GM12878 (cell line): ENCODE measurements at regions not wholly inside any gene's neighbourhood (a gene's known extent, or its start where the extent isn't known, plus 50 kb on each side); places are given as distances from the start of the nearest gene placed in this dataset.

Experiments used
- ATAC-seq: fragments of 200-7000 bp; cut with Tn5 transposase; 3 replicates; pipeline ENCODE4 v1.9.1; 2020; ENCODE audit warnings: mild to moderate bottlenecking, moderate library complexity
- BruUV-seq: library from RNA; stranded (reverse); fragments of 400-500 nt; replicated peaks from 2 replicates; lab custom pipeline; 2021; lab: Mats Ljungman, UMichigan
- CTCF ChIA-PET: fragments of 300-600 bp; sonication (Branson Sonifier 250); formaldehyde crosslinking; extraction: SDS; loops from one replicate; lab custom pipeline; 2021; ENCODE audit warnings: inconsistent platforms; lab: Yijun Ruan, JAX
- POLR2A ChIA-PET: fragments of 350-600 bp; formaldehyde crosslinking; extraction: SDS; loops from one replicate; lab custom pipeline; 2021; ENCODE audit warnings: inconsistent platforms; lab: Charles Lee
- RAD21 ChIA-PET: fragments of 300-600 bp; sonication (Branson Sonifier 250); formaldehyde crosslinking; loops from one replicate; lab custom pipeline; 2023; ENCODE audit warnings: antibody characterized with exemption; ENCODE audit not compliant: unreplicated experiment; lab: Charles Lee
- SMC1A ChIA-PET: fragments of 300-600 bp; sonication (Branson Sonifier 250); formaldehyde crosslinking; loops from one replicate; lab custom pipeline; 2023; ENCODE audit not compliant: unreplicated experiment, uncharacterized antibody; lab: Charles Lee
- DNase-seq: peaks from one replicate; pipeline ENCODE4 v3.0.0-alpha.2; 2011; ENCODE audit warnings: low read depth, low spot score
- FAIRE-seq: peaks from 3 replicates; lab custom pipeline; 2011; peaks lifted over from hg19 to GRCh38; lab: Jason Lieb, UNC
- H2AFZ ChIP-seq: 2 replicates; pipeline ENCODE4 v1.6.0; 2011; ENCODE audit warnings: low read depth, low read length, control low read depth; ENCODE audit not compliant: control insufficient read depth
- H3K27ac ChIP-seq: 2 replicates; pipeline ENCODE4 v1.5.1; 2011; ENCODE audit warnings: control low read depth; ENCODE audit not compliant: control insufficient read depth, insufficient read depth
- H3K27me3 ChIP-seq, 2 experiments: replicated peaks in 1 of 2; 2 replicates each; pipeline versions ENCODE4 v1.6.0 to v1.6.1; 2011; ENCODE audit warnings: low read length in 1 of 2; ENCODE audit not compliant: control insufficient read depth in 2 of 2, insufficient read depth in 2 of 2
- H3K36me3 ChIP-seq, 2 experiments: 2 replicates each; pipeline ENCODE4 v1.5.1; 2011; ENCODE audit warnings: low read length in 1 of 2; ENCODE audit not compliant: control insufficient read depth in 2 of 2, insufficient read depth in 2 of 2
- H3K4me1 ChIP-seq: 2 replicates; pipeline ENCODE4 v1.6.1; 2011; ENCODE audit warnings: mild to moderate bottlenecking, low read length, moderate library complexity, mixed read lengths; ENCODE audit not compliant: control insufficient read depth, insufficient read depth
- H3K4me2 ChIP-seq: 2 replicates; pipeline ENCODE4 v1.6.0; 2011; ENCODE audit warnings: control low read depth; ENCODE audit not compliant: control insufficient read depth, insufficient read depth
- H3K4me3 ChIP-seq: fragments of 200-600 bp; sonication (generic); 2 replicates; pipeline ENCODE4 v1.5.1; 2016
- H3K79me2 ChIP-seq: 2 replicates; pipeline ENCODE4 v1.6.0; 2011; ENCODE audit warnings: low read length; ENCODE audit not compliant: control insufficient read depth, insufficient read depth
- H3K9ac ChIP-seq: 2 replicates; pipeline ENCODE4 v1.8.0; 2011; ENCODE audit warnings: low read length, control low read depth, mixed read lengths; ENCODE audit not compliant: control insufficient read depth, insufficient read depth
- H3K9me3 ChIP-seq: replicated peaks from 3 replicates; pipeline ENCODE4 v1.5.1; 2011; ENCODE audit warnings: mild to moderate bottlenecking, low read length; ENCODE audit not compliant: control insufficient read depth, insufficient read depth
- H4K20me1 ChIP-seq: 2 replicates; pipeline ENCODE4 v1.6.0; 2011; ENCODE audit not compliant: control insufficient read depth, insufficient read depth
- ATF2 ChIP-seq: IDR thresholded peaks from 2 replicates; pipeline ENCODE4 v1.6.1; 2012; ENCODE audit warnings: low read length, inconsistent platforms
- BMI1 ChIP-seq: fragments of 450-650 bp; IDR thresholded peaks from 2 replicates; pipeline ENCODE4 v1.6.1; 2016; ENCODE audit warnings: mild to moderate bottlenecking, moderate library complexity, borderline replicate concordance
- CEBPB ChIP-seq, 2 experiments: fragments of 150-350 bp in 1 of 2; IDR thresholded peaks; 2 replicates each; pipeline ENCODE4 v1.6.1; 2012 to 2014; ENCODE audit warnings: low read depth in 2 of 2, low read length in 2 of 2, borderline replicate concordance in 1 of 2, inconsistent platforms in 1 of 2
- CHD2 ChIP-seq: IDR thresholded peaks from 2 replicates; pipeline ENCODE4 v1.6.1; 2011; ENCODE audit warnings: low read depth, low read length, improper control_type of control experiment, borderline replicate concordance
- IRF3 ChIP-seq: fragments of 450-650 bp; IDR thresholded peaks from 2 replicates; pipeline ENCODE4 v1.6.1; 2014; ENCODE audit warnings: mild to moderate bottlenecking
- MXI1 ChIP-seq: fragments of 150-350 bp; IDR thresholded peaks from 2 replicates; pipeline ENCODE4 v1.6.1; 2011; ENCODE audit warnings: low read depth, mild to moderate bottlenecking, inconsistent platforms, low read length, improper control_type of control experiment
- NFXL1 ChIP-seq: fragments of 450-650 bp; IDR thresholded peaks from 2 replicates; pipeline ENCODE4 v1.6.1; 2017; ENCODE audit warnings: antibody characterized with exemption, mild to moderate bottlenecking, borderline replicate concordance
- NFYA ChIP-seq: IDR thresholded peaks from 2 replicates; pipeline ENCODE4 v1.6.1; 2011; ENCODE audit warnings: low read depth, mild to moderate bottlenecking, low read length, improper control_type of control experiment, borderline replicate concordance
- RB1 ChIP-seq: fragments of 450-650 bp; formaldehyde crosslinking; IDR thresholded peaks from 2 replicates; pipeline ENCODE4 v1.6.1; 2017; ENCODE audit warnings: mild to moderate bottlenecking, borderline replicate concordance
- RUNX3 ChIP-seq: IDR thresholded peaks from 2 replicates; pipeline ENCODE4 v1.6.1; 2012; ENCODE audit warnings: low read length, inconsistent platforms
- SPI1 ChIP-seq: IDR thresholded peaks from 2 replicates; pipeline ENCODE4 v1.6.1; 2011; ENCODE audit warnings: low read depth, mild to moderate bottlenecking, low read length, moderate library complexity, borderline replicate concordance; ENCODE audit not compliant: insufficient read depth
- SREBF2 ChIP-seq: IDR thresholded peaks from 2 replicates; pipeline ENCODE4 v1.6.1; 2012; ENCODE audit warnings: mild to moderate bottlenecking, low read length
- ZBTB4 ChIP-seq: fragments of 450-650 bp; formaldehyde crosslinking; IDR thresholded peaks from 2 replicates; pipeline ENCODE4 v1.4.0; 2022; ENCODE audit warnings: mild to moderate bottlenecking, moderate library complexity
- ZBTB40 ChIP-seq: fragments of 450-650 bp; IDR thresholded peaks from 2 replicates; pipeline ENCODE4 v1.6.1; 2016; ENCODE audit warnings: mild to moderate bottlenecking, moderate library complexity, borderline replicate concordance
- ZNF207 ChIP-seq: fragments of 450-650 bp; IDR thresholded peaks from 2 replicates; pipeline ENCODE4 v1.6.1; 2014; ENCODE audit warnings: antibody characterized with exemption, mild to moderate bottlenecking, borderline replicate concordance
- ZNF217 ChIP-seq: fragments of 450-650 bp; IDR thresholded peaks from 2 replicates; pipeline ENCODE4 v1.6.1; 2017; ENCODE audit warnings: antibody characterized with exemption, mild to moderate bottlenecking
- WGBS: methylation state at CpG from one replicate; pipeline ENCODE4 v1.1.6; 2016; ENCODE audit warnings: low lambda C conversion rate; ENCODE audit not compliant: insufficient replicate concordance, insufficient coverage; ENCODE audit errors: missing lambda C conversion rate; 5-methylcytosine and 5-hydroxymethylcytosine counted together
- in situ Hi-C: fragments of 300-500 bp; cut with MboI; formaldehyde crosslinking; loops from 9 replicates; pipeline ENCODE4 v1.14.3; 2018; ENCODE audit warnings: mixed read lengths
- intact Hi-C: fragments of 100-400 bp; cut with micrococcal nuclease; formaldehyde crosslinking; loops from one replicate; pipeline ENCODE4 v1.14.2; 2022; ENCODE audit not compliant: unreplicated experiment

GRCh38 chr1:213887842-213888241 is 99.9 kb upstream of the PROX1 start:
- Histone ChIP-seq H3K36me3 (no peaks in the 10 kb centered on the region), H3K9me3 (no peaks in the 10 kb centered on the region), H3K27me3 (peaks cover 0 to 2% of the 10 kb centered on the region in 2 experiments; a peak in 1 of 4 replicates), H3K9ac (no peak overlapping the region), H3K27ac (no peak overlapping the region), H3K4me3 (no peak overlapping the region), H3K4me1 (no peaks in the 10 kb centered on the region), H2AFZ (no peak overlapping the region), H4K20me1 (no peaks in the 10 kb centered on the region), H3K79me2 (no peaks in the 10 kb centered on the region), H3K4me2 (no peak overlapping the region)
- ChIA-PET POLR2A (no interaction called here), SMC1A (interaction anchor here (1.0 kb wide), 1 partner anchor 11 kb away, joined by 3 read pairs; no protein-coding TSS in a partner anchor), CTCF (no interaction called here), RAD21 (no interaction called here)
- intact Hi-C loops, result no loop called here
- WGBS, result 81% methylated on average over 1 of the region's 1 CpG
- DNase-seq (no peak), ATAC-seq (no peak), FAIRE-seq (no peak)
- no TSS peak for BruUV-seq
- in situ Hi-C loops, result no loop called here
- TF ChIP-seq NFXL1 (no peak), IRF3 (no peak), CHD2 (no peak), CEBPB (IDR thresholded peaks at IDR 0.05; ENCODE audit: borderline replicate concordance in 1 of 2, low read depth in 2 of 2, low read length in 2 of 2) (no peak), MXI1 (no peak), RUNX3 (no peak), SPI1 (no peak), ATF2 (no peak), ZBTB4 (CRISPR knock-in tag) (no peak), SREBF2 (no peak), BMI1 (no peak), ZBTB40 (no peak), ZNF207 (no peak), ZNF217 (no peak), RB1 (no peak), NFYA (no peak)
